Heart left ventricle (tissue), 13 donors: ENCODE measurements at regions not wholly inside any gene's neighbourhood (a gene's known extent, or its start where the extent isn't known, plus 50 kb on each side); places are given as distances from the start of the nearest gene placed in this dataset.

Source experiments
- POLR2A ChIP-seq, 2 donors: fragments of 450-650 bp; IDR thresholded peaks; one replicate each; pipeline ENCODE4 v1.6.1; 2017; ENCODE audit warnings: antibody characterized with exemption in 2 of 2, mild to moderate bottlenecking in 2 of 2, moderate library complexity in 2 of 2
- TF ChIP-seq, protein P1 (sequence below), 12 donors: fragments of 200-600 bp; sonication (generic) in 4 of 12; IDR thresholded peaks; one replicate each; pipeline versions ENCODE4 v1.5.0 to v1.8.0; 2018 to 2022; ENCODE audit warnings: antibody characterized with exemption in 12 of 12, mild to moderate bottlenecking in 5 of 12
- donor health status: ischemic (EF 13 %, LVEDD 7.1; RV severe dilation, severe dysfunction).
- donor health status: DM: no; HTN: yes; CAD: no.
- donor health status: DM: no; HTN: no; CAD: no.
- donor health status: ischemic (EF 25% LVEDD 6.9; RV normal size, moderate dysfunction).
- donor health status: ischemic (EF 25% LVEDD 5.7; RV mildly dilated, moderate dysfunction).
- donor health status: ischemic (EF 35%, LVEDD 5.7; RV mildly dilated, moderate dysfunction).
- donor health status: nonischemic (EF 11% LVEDD 7.7; RV severe dilation, severe dysfunction).
- donor health status: DM: yes; HTN: yes; CAD: no.
- donor health status: PGD.
- donor health status: ischemic (EF 29% LVEDD 5.4; RV normal size, mild dysfunction).
- donor health status: nonischemic (EF 23%, LVEDD 6.1; RV moderate dilation, normal function).

DNA sequence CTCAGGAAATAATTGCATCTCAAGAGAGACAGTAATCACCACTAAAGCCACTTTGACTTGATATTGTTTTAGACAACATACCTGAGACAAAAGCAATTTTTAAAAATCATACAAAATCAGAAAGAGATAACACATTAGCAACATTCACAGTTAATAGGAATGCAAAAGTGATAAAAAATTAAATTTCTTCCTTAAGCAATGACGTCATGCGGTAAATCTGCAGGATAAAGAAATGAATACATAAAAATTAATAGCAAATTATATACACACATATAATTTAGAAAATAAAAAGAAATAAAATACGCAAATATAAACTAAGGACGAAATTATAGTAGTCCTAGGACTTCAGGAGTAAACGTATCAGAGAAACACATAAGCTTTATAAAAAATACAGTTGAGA lies 866.5 kb upstream of the PRKX start:
- no peak for TF ChIP-seq POLR2A (IDR thresholded peaks at IDR 0.05)
- TF ChIP-seq, protein P1, sequence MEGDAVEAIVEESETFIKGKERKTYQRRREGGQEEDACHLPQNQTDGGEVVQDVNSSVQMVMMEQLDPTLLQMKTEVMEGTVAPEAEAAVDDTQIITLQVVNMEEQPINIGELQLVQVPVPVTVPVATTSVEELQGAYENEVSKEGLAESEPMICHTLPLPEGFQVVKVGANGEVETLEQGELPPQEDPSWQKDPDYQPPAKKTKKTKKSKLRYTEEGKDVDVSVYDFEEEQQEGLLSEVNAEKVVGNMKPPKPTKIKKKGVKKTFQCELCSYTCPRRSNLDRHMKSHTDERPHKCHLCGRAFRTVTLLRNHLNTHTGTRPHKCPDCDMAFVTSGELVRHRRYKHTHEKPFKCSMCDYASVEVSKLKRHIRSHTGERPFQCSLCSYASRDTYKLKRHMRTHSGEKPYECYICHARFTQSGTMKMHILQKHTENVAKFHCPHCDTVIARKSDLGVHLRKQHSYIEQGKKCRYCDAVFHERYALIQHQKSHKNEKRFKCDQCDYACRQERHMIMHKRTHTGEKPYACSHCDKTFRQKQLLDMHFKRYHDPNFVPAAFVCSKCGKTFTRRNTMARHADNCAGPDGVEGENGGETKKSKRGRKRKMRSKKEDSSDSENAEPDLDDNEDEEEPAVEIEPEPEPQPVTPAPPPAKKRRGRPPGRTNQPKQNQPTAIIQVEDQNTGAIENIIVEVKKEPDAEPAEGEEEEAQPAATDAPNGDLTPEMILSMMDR (IDR thresholded peaks at IDR 0.05) = no peak
